Activated T-cell treated with anti-CD3 and anti-CD28 coated beads, Interleukin-2, amount 50 U/mL, for 48 hours (primary cell): ENCODE measurements at regions not wholly inside any gene's neighbourhood (a gene's known extent, or its start where the extent isn't known, plus 50 kb on each side); places are given as distances from the start of the nearest gene placed in this dataset.
"Not testable (repeated sequence)": the region's sequence is repeated elsewhere in the genome, so short reads cannot be mapped to it uniquely, and the experiment has no call there.

Source experiments
- DNase-seq, 2 experiments: peaks; one replicate each; pipeline ENCODE4 v3.0.0-alpha.2; 2020

GRCh38 chr5:28415791-28416443 is 1377.5 kb upstream of the CDH9 start:
- DNase-seq, result no peak

DNA sequence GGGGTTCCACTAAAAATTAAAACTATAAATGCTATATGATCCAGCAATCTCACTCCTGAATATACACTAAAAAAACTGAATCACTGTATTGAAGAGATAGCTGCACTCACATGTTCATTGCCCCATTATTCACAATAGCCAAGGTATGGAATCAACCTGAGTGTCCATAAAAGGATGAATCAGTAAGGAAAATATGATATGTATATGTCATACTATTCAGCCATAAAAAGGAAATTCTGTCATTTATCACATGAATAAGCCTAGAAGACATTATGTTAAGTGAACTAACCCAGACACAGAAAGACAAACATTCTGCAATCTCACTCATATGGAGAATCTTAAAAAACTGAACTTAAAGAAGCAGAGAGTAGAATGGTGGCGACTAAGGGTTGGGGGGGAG is 1376.2 kb upstream of the CDH9 start:
- DNase-seq, result no peak

DNA sequence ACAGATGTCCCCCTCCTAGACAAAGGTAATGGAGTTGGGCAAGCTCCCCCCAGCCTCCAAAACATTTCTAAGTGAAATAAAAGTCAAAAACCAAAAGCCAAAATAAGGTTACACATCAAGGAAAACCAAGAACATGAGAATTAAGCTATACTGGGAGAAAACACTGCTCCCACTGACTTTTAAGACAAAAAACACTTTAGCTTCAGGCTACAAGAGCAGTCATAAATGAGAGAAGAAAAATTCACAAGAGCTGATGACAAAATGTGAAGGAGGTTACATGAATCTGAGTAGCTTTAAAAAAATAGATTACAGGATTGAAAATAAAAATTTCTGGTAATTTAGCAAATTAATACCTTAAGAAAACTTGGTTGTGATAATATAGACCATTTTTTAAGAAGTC is 1370.3 kb upstream of the CDH9 start:
- no peak for DNase-seq

DNA sequence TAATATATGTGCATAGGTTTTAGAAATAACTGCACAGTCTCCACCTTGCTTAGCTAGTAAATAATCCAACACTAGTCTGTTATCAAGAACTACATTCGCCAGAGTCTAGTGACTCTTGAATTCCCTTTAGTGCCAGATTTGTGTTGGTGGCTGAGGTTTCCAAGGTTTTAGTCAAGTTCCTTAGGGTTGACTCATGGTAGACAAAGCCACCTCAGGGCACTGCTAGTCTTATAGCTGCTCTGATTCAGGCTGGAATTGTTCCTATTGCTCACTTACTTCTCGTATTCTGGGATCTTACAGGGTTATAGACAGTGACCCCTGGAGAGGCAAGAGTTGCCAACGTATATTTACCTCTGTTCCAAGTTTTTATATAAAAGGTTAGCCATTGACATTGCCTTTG is 1369.8 kb upstream of the CDH9 start:
- no peak for DNase-seq

- DNase-seq, result no peak
Observed at GRCh38 chr5:28404363-28405071, 1366.1 kb upstream of the CDH9 start.

DNA sequence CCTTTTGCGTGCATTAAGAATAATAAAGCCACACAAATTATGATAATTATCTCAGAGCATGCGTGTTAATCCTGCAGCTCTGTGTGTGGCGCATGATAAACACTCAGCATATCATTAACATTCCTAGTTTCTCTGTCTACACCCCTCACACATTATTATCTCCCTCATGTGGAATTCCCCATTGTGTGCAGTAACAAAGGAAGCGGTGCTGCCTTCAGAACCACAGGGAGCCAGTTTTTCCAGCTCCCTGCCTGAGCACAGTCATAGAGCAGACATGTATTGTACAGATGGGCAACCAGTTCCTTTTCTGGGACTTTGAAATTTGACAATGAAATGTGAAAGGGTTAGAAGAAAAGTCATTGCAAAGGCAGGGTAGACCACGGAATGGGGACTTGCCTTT is 1365.5 kb upstream of the CDH9 start:
- DNase-seq, result no peak

DNA sequence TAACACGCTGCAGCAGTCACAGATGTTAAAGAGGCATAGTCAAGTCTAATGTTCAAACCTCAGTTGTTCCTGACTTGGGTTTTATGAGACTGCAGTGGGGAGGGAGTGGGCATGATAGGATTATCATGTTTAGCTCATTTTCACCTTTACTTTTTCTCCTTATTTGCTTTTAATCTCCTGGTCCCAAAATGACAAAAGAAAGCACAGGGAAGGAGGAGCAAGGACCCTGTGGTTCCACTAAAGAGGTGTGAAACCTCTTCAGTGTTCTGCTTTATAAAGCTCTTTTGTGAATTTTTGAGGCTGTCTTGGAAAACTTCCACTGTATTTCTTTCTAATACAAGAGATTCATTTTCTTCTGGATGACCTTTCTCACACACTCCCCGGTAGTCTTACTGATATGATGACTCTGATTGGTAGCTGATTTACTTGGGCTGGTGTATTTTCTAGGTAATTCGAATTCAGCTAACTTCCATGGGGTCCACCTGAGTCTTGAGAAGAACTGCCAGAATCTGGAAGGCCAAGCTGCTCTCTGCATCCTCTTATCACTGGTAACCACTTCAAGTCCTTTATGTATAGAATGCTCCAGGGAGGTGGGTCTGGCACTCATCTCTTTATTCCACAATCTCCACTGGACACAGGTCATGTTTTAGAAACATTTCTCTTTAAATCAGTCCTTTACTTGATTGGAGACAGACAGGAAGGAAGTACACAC is 1364.4 kb upstream of the CDH9 start:
- DNase-seq, result no peak

- no peak for DNase-seq
Observed at GRCh38 chr5:28400076-28400475, 1361.7 kb upstream of the CDH9 start.

GRCh38 chr5:28399211-28399610 is 1360.8 kb upstream of the CDH9 start:
- DNase-seq, result no peak

DNA sequence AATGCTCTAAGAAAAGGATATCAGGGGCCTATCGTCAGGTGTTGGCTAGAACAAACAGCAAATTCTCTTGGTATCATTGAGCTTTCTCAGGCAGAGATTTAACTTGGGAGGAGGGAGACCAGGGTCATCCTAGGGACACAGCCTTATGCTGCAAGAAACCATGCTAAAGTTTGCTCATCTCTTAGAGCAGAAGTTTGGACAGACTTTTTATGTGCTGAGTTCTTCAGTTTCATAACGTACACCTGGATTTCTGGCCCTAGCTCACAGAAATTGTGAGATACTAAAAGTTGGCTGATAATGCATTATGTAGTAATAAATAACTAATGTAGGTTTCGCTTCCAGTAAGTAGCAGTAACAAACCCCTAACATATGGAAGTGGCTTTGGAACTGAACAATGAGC is 1359.8 kb upstream of the CDH9 start:
- DNase-seq, result no peak

DNA sequence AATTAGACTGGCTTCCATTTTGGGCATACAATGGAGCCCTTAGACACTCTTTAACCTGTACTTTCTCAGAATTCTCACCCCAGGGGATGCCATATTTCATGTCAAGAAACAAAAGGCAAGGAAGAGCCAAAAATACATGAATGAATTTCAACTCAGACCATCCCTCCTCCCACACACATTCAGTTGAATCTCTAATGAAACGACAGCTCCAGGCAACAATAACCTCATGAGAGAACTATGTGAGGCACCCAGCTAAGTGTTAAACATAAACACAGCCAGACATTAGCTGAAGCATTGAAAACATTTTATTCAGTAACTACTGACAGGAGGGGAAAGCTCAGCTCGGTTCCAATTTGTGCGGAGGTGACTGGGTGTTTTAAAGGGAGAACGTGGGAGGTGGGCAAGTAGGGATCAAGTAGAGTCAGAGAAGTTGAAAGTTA is 1359.1 kb upstream of the CDH9 start:
- no peak for DNase-seq

DNA sequence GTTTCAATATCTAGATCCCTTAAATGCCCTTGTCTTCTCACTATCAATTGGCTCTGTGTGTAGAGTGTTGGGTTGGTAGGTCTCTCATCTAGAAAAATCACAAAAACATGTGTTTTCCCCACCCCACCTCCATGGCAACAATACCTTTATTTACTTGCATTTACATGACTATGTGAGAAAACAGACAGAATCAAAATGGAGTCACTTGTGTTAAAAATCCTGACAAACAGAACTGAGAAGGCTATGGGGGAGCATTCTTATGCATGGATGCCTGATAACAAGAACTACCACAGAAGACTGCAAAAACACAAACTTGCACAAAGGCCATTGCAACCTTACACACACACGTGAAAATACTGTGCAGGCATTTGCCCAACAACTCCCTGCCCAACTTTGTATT is 1352.9 kb upstream of the CDH9 start:
- DNase-seq, result no peak

DNA sequence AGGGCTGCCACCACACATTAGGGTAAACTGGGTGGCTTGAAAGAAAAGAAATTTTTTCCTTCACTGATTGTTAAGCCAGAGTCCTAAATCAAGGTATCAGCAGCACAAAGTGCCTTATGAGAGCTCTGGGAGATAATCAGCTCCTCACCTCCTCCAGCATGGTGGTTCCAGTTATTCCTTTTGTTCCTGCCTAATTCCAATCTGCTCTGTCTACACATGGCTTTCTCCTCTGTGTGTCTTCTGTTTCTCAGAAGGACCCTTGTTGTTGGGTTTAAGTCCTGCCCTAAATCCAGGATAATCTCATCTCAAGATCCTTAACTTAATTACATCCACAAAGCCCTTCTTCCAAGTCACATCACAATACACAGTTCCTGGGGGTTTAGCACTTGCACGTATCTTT is 1352.0 kb upstream of the CDH9 start:
- no peak for DNase-seq

- DNase-seq, result not testable (repeated sequence)
Observed at GRCh38 chr5:28389727-28390126, 1351.3 kb upstream of the CDH9 start.

- DNase-seq, result no peak
Observed at GRCh38 chr5:28388428-28388827, 1350.0 kb upstream of the CDH9 start.

DNA sequence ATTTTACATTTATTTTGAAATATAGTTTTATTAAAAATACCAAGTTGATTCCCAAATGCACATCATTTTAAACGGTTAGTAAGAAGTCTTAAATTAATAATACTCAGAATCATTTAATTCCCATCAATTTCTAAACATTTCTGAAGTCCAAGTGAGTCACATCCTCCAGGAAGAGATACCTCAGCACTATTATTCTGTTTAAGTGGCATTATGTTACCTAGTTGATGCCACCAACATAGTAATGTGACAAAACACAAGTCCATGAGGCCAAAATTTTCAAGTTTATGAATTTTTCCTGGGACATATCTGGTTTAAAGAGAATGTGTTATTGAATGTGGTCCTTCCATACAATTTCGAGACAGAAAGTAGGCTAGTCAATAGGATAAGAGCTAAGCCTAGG is 1348.3 kb upstream of the CDH9 start:
- no peak for DNase-seq

- no peak for DNase-seq
Observed at GRCh38 chr5:28380167-28380566, 1341.8 kb upstream of the CDH9 start.

GRCh38 chr5:28374492-28374967 is 1336.1 kb upstream of the CDH9 start:
- DNase-seq, result no peak

GRCh38 chr5:28370896-28371295 is 1332.5 kb upstream of the CDH9 start:
- no peak for DNase-seq

DNA sequence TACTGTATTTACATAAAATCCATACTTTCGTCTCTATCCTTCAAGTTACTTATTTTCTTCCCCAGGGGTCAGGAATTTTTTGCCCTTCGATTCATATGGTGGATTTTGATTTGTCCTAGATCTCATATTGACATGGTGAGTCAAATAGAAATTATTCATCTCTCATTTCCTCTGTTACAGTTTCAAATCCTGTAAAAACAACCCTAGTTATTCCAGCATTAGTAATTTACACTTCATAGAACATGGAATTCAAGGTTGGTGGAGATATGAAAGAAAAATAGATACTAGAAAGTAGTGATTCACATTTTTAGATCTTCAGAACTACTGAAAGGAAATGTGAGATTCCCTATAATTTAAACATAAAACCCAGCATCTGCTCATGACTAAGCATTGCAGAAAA is 1331.0 kb upstream of the CDH9 start:
- DNase-seq, result no peak

- DNase-seq, result no peak
Observed at GRCh38 chr5:28355831-28356230, 1317.4 kb upstream of the CDH9 start.

DNA sequence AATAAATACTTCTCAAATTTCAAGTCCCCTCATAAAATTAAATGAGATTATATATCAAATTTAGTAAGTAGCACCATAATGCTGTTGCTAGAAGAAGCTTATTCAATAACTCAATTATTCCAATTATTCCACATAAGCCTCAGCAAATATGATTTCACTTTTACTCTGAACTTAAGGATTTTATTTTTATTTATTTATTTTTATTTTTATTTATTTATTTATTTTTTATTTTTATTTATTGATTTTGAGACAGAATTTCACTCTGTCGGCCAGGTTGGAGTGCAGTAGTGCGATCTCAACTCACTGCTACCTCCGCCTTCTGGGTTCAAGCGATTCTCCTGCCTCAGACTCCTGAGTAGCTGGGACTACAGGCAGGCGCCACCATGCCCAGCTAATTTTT is 1308.3 kb upstream of the CDH9 start:
- DNase-seq, result no peak

DNA sequence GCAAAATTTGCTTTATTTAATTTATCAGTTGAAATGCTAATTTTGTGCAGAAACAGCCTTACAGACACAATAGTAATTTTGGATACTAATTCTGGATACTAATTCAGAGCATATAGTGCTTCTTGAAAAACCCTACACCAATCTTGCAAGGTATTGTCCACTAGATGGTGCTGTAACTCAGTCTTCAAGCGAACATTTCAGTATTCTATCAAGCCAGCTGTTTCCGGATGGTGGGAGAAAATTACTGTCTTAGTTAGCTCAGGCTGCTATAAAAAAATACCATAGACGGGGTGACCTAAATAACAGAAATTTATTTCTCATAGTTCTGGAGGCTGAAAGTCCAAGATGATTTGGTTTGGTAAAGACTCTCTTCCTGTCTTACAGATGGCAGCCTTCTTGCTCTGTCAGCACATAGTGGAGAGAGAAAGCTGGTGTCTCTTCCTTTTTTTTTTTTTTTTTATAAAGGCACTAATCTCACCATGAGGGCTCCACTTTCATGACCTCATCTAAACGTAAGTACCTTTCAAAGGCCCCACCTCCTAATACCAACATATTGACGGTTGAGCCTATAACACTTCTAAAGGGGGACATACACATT is 1306.5 kb upstream of the CDH9 start:
- DNase-seq, result no peak

GRCh38 chr5:28329176-28329575 is 1290.8 kb upstream of the CDH9 start:
- no peak for DNase-seq
